Ovary (tissue), 7 donors: ENCODE measurements at regions not wholly inside any gene's neighbourhood (a gene's known extent, or its start where the extent isn't known, plus 50 kb on each side); places are given as distances from the start of the nearest gene placed in this dataset.

ENCODE experiments used
- DNase-seq, 5 donors: peaks; one replicate each; pipeline ENCODE4 v3.0.0-alpha.2; 2019 to 2020
- H3K27ac ChIP-seq, 2 donors: fragments of 200-600 bp; one replicate each; pipeline versions ENCODE4 v1.5.1 to v1.8.0; 2019 to 2022
- H3K27me3 ChIP-seq: fragments of 200-600 bp; one replicate; pipeline ENCODE4 v1.8.0; 2022
- H3K36me3 ChIP-seq: fragments of 200-600 bp; sonication (generic); one replicate; pipeline ENCODE4 v1.5.1; 2019
- H3K4me1 ChIP-seq: one replicate; pipeline ENCODE4 v1.8.1; 2013; ENCODE audit warnings: mild to moderate bottlenecking, moderate library complexity; ENCODE audit not compliant: insufficient read depth
- H3K4me3 ChIP-seq: fragments of 200-600 bp; sonication (generic); one replicate; pipeline ENCODE4 v1.5.1; 2017
- H3K9me3 ChIP-seq, 2 donors: fragments of 200-600 bp in 1 of 2; sonication (generic) in 1 of 2; one replicate each; pipeline versions ENCODE4 v1.5.1 to v1.8.1; 2013 to 2019; ENCODE audit warnings: mild to moderate bottlenecking in 1 of 2, moderate library complexity in 1 of 2
- EP300 ChIP-seq: sonication (generic); formaldehyde crosslinking; IDR thresholded peaks from one replicate; pipeline ENCODE4 v1.6.1; 2017; ENCODE audit warnings: antibody characterized with exemption
- POLR2A ChIP-seq: fragments of 450-650 bp; IDR thresholded peaks from one replicate; pipeline ENCODE4 v1.6.1; 2017; ENCODE audit warnings: antibody characterized with exemption, mild to moderate bottlenecking, moderate library complexity
- WGBS, 3 donors: extraction: QIAGEN DNeasy Blood & Tissue Kit in 1 of 3; methylation state at CpG; one replicate each; pipeline versions ENCODE4 v1.1.5 to v1.1.7; 2013 to 2017; 5-methylcytosine and 5-hydroxymethylcytosine counted together
- intact Hi-C, 4 donors: fragments of 100-400 bp; cut with DNase I; formaldehyde crosslinking; loops; one replicate each; pipeline versions ENCODE4 v1.11.0 to v1.15.1; 2022 to 2023
- TF ChIP-seq, protein P1 (sequence below), 3 donors: fragments of 450-650 bp in 2 of 3; fragments of 200-600 bp in 1 of 3; IDR thresholded peaks; one replicate each; pipeline versions ENCODE4 v1.5.1 to v1.8.0; 2016 to 2022; ENCODE audit warnings: antibody characterized with exemption in 3 of 3, mild to moderate bottlenecking in 1 of 3
- donor health status: DM: no; HTN: no; CAD: no; lungs with moderate emphysema.
- donor health status: DM: no; HTN: no; CAD: no.
- donor health status: Bipolar disorder and iron deficiency.
- donor health status: DM: no; HTN: no; CAD: no.
- donor health status: DM: yes; HTN: yes; CAD: no.

DNA sequence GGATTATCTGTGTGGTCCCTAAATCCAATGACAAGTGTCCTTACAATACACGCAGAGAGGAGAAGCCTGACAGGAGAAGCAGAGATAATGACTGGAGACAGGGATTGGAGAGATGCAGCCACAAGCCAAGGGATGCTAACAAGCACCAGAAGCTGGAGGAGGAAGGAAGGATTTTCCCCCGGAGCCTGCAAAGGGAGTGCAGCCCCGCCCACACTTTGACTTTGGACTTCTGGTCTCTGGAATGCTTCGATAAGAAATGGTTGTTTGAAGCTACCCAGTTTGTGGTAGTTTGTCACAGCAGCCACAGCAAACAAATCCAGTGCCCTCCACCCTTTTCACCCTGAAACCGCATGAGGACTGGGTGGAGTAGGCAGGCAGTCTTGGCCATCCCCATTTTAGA lies 77.2 kb upstream of the BOD1 start:
- intact Hi-C loops = no loop called here

DNA sequence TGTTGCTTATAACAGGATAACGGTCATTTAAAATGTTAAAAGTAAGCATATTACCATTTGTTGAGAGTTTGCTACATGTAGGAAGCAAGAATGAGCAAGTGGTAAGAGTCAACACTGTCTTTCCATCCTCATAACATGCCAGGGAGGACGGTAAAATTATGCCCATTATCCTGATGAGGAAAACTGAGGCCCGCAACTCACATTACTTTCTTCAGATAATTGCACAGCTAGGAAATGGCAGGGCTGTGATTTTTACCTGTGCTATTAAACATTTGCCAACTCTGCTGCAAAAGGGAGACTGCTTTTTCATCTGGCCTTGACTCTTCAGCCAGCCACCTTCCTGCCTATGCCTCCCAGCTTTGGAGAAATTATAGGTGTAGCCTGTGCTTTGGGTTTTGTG lies 79.8 kb upstream of the BOD1 start:
- H3K36me3 ChIP-seq = no peaks in the 10 kb centered on the region
- DNase-seq = no peak
- no peaks in the 10 kb centered on the region for H3K4me1 ChIP-seq
- TF ChIP-seq, protein P1, sequence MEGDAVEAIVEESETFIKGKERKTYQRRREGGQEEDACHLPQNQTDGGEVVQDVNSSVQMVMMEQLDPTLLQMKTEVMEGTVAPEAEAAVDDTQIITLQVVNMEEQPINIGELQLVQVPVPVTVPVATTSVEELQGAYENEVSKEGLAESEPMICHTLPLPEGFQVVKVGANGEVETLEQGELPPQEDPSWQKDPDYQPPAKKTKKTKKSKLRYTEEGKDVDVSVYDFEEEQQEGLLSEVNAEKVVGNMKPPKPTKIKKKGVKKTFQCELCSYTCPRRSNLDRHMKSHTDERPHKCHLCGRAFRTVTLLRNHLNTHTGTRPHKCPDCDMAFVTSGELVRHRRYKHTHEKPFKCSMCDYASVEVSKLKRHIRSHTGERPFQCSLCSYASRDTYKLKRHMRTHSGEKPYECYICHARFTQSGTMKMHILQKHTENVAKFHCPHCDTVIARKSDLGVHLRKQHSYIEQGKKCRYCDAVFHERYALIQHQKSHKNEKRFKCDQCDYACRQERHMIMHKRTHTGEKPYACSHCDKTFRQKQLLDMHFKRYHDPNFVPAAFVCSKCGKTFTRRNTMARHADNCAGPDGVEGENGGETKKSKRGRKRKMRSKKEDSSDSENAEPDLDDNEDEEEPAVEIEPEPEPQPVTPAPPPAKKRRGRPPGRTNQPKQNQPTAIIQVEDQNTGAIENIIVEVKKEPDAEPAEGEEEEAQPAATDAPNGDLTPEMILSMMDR (IDR thresholded peaks at IDR 0.05) = no peak
- no peak for TF ChIP-seq EP300
- TF ChIP-seq POLR2A = no peak
- H3K27me3 ChIP-seq = no peaks in the 10 kb centered on the region
- WGBS, 3 donors = 91 to 92% (median 91%) methylated on average over 3 of the region's 3 CpGs
- no peaks in the 10 kb centered on the region for H3K9me3 ChIP-seq
- intact Hi-C loops = no loop called here
- H3K27ac ChIP-seq = no peak overlapping the region
- H3K4me3 ChIP-seq = no peak overlapping the region

More for the DNA sequence above, 77.2 kb upstream of the BOD1 start:
- H3K4me1 ChIP-seq = peaks cover 5% of the 10 kb centered on the region
- H3K9me3 ChIP-seq = no peaks in the 10 kb centered on the region
- no peaks in the 10 kb centered on the region for H3K36me3 ChIP-seq
- no peak overlapping the region for H3K4me3 ChIP-seq
- no peak for TF ChIP-seq EP300
- TF ChIP-seq POLR2A = no peak
- TF ChIP-seq, protein P1 (IDR thresholded peaks at IDR 0.05) = no peak
- 70 to 81% (median 72%) methylated on average over 5 of the region's 5 CpGs for WGBS, 3 donors
- DNase-seq = no peak
- H3K27ac ChIP-seq = no peak overlapping the region
- no peaks in the 10 kb centered on the region for H3K27me3 ChIP-seq

DNA sequence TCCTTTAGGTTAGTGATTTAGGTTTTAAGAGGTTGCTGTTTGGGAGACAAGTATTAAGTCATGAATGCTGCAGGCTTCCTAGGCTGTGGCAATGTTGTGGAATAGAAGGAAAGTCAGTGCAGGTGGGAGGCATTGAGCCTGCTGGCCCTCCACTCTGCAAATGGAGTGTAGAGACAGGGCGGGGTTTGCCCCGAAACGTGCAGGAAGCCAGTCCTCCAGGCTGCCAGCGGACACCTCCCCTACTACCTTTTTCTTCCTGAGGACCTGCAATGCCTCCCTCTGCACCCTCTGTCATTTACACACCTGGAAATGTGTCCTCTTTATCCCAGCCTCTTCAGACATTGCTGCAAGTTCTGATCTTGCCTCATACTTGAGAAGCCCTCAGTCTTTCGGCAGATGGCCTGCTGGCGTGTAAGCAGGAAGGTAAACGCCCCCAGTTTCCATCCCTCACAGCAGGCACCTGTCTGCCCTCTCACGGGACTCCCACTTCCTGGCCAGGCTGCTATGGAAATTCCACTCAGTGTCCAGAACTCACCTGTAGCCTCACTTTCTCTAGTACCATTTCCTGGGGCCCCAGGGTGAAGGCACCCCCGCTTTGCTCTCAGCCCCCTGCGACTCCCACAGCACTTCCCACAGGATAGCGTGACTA lies 81.6 kb upstream of the BOD1 start:
- no peak overlapping the region for H3K27ac ChIP-seq
- no peak for TF ChIP-seq POLR2A
- no peaks in the 10 kb centered on the region for H3K27me3 ChIP-seq
- WGBS, 3 donors = 60 to 70% (median 67%) methylated on average over 11 of the region's 11 CpGs
- intact Hi-C loops = no loop called here
- no peaks in the 10 kb centered on the region for H3K4me1 ChIP-seq
- DNase-seq = no peak
- no peak overlapping the region for H3K4me3 ChIP-seq
- no peaks in the 10 kb centered on the region for H3K9me3 ChIP-seq
- no peaks in the 10 kb centered on the region for H3K36me3 ChIP-seq

DNA sequence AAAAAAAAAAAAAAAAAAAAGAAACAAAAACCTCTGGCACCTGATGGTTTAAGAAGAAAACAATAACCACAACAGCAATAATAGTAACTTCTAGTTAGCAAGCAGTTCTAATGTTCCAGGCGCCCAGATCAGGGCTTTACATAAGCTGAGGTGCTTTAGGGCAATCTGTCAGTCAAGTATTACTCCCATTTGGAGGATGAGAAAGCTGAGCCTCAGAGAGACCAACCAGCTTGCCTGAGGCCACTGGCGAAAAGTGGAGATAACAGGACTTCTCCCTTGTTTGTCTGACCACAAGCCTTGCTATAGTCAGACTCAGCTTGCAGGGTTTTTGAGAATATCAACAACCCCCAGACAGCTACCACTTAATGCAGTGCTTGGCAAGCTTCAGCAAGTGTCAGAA lies 83.5 kb upstream of the BOD1 start:
- no peaks in the 10 kb centered on the region for H3K4me1 ChIP-seq
- no peaks in the 10 kb centered on the region for H3K36me3 ChIP-seq
- WGBS, 3 donors = 83 to 88% (median 86%) methylated on average over 2 of the region's 2 CpGs
- H3K27me3 ChIP-seq = no peaks in the 10 kb centered on the region
- intact Hi-C loops = no loop called here
- no peak overlapping the region for H3K4me3 ChIP-seq
- TF ChIP-seq EP300 (no peak), POLR2A (no peak)
- TF ChIP-seq, protein P1 (IDR thresholded peaks at IDR 0.05) = no peak
- no peak for DNase-seq
- H3K27ac ChIP-seq = no peak overlapping the region
- no peaks in the 10 kb centered on the region for H3K9me3 ChIP-seq

DNA sequence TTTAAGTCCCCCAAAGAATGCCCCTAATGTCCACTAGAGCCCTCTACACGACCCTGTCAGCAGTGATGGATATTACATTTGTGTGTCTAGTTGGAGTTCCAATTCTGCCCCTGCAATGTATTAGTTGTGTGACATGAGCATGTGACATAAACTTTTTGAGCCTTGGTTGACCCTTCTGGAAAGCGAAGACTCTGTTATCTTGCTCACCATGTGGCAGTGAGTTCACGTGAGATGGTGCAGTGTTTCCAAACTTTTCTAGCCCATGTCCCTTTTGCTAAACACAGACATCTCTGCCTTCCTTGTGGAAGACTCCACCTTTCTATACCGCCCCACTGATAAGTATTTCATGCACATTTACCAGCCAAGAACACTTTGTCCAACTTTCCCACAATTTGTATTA lies 87.0 kb upstream of the BOD1 start:
- H3K9me3 ChIP-seq = no peaks in the 10 kb centered on the region
- no peaks in the 10 kb centered on the region for H3K36me3 ChIP-seq
- TF ChIP-seq EP300 = no peak
- TF ChIP-seq, protein P1 (IDR thresholded peaks at IDR 0.05) = no peak
- TF ChIP-seq POLR2A = no peak

More for the DNA sequence above, 87.0 kb upstream of the BOD1 start:
- H3K27ac ChIP-seq = no peak overlapping the region
- WGBS, 3 donors = 69 to 78% (median 74%) methylated on average over 4 of the region's 4 CpGs
- no peak overlapping the region for H3K4me3 ChIP-seq
- no peak for DNase-seq
- intact Hi-C loops = no loop called here
- H3K4me1 ChIP-seq = no peaks in the 10 kb centered on the region
- no peaks in the 10 kb centered on the region for H3K27me3 ChIP-seq
